GM21515 (cell line): ENCODE measurements at regions not wholly inside any gene's neighbourhood (a gene's known extent, or its start where the extent isn't known, plus 50 kb on each side); places are given as distances from the start of the nearest gene placed in this dataset.
"Not testable (repeated sequence)": the region's sequence is repeated elsewhere in the genome, so short reads cannot be mapped to it uniquely, and the experiment has no call there.

Experiments
- ATAC-seq: cut with Tn5 transposase; IDR thresholded peaks from one replicate; pipeline ENCODE4 v1.9.1; 2021; ENCODE audit not compliant: unreplicated experiment

GRCh38 chr9:90070931-90071660 is 466.3 kb downstream of the GADD45G start:
- no peak for ATAC-seq

DNA sequence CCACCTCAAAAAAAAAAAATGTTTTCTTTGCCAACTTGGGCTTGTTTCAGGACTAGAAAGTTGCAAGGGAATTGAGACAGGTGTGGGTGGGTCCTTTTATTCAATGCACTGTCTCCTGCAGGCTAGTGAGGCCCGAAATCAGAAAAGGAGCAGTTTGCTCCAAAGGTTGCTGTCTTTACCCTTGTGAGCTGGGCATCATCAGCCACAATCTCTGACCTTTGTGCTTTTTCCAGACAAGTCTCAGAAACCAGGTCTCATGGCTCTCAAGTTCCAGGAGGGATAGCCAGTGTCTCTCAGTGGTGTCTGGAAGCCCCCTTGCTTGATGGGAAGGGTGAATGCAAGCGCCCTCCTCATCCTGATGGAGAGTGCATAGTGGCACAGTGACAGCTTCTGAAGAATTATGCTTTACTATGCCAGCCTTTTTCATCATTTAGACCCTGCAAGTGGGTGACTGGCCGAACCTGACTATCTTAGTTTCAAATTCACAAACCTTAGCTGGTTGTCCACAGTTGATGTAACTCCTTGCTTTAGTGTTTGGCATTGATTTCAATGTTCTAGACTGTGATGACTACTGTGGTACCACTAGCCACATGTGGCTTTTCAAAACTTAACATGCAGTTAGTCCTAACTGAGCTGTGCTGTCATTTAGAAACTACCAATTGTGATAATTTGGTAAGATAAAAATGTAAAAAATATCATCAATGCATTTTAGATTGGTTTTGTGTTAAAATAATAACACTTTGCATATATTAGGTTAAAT is 468.6 kb downstream of the GADD45G start:
- no peak for ATAC-seq

GRCh38 chr9:90074316-90074962 is 469.6 kb downstream of the GADD45G start:
- ATAC-seq: no peak

GRCh38 chr9:90077598-90077997 is 472.8 kb downstream of the GADD45G start:
- ATAC-seq: not testable (repeated sequence)

GRCh38 chr9:90078988-90079421 is 474.2 kb downstream of the GADD45G start:
- ATAC-seq: no peak

DNA sequence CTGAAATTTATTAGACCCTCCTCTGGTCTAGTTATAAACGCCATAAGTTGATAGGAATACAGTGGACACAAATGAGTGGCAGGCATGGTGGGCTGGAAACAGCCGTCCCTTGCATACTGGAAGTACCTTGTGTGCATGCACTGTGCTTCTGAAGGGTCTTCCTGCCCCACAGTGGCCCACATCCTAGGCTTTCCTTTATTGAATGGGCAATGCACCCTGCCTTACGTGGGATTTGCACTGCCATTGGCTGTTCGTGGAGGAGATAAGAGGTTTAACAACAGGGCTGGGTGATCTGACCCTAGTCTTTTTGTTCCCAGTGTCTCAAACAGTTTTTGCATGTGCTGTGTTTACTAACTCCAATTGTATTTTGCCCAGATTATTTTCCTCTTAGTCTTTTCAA is 480.8 kb downstream of the GADD45G start:
- ATAC-seq: no peak

GRCh38 chr9:90086101-90086511 is 481.3 kb downstream of the GADD45G start:
- no peak for ATAC-seq

DNA sequence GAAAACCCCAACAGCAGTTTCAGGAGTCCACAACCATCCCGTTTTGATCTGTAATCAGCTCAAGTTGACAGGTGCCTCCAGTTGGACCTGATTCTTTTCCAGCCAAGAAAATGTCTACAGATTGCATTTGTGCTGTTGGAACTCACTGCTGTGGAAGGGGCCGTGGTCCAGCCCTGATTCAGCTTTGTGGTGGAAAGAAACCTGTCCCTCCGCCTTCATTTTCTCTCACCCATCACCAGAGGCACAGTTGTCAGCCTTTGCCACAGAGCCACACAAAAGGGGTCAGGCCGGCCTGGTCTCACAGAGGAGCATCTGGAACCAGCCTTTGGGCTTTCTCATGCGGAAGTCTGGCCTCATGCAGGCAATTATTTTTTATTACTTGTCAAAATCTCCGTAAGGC is 483.6 kb downstream of the GADD45G start:
- ATAC-seq: no peak

- no peak for ATAC-seq
Observed at GRCh38 chr9:90088856-90089255, 484.0 kb downstream of the GADD45G start.

DNA sequence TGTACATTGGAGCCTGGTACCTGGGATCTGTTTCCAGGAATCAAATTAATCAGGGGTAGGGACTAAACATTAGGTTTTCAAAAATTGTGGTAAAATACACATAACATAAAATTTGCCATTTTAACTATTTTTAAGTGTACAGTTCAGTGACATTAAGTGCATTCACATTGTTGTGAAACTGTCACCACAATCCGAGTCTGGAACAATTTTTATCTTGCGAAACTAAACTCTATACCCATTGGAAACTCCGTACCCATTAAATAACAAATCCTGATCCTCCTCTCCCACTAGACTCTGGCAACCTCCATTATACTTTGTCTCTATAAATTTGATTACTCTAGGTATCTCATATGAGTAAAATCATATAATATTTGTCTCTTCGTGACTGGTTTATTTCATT is 486.2 kb downstream of the GADD45G start:
- ATAC-seq: no peak

GRCh38 chr9:90092508-90092907 is 487.7 kb downstream of the GADD45G start:
- no peak for ATAC-seq

DNA sequence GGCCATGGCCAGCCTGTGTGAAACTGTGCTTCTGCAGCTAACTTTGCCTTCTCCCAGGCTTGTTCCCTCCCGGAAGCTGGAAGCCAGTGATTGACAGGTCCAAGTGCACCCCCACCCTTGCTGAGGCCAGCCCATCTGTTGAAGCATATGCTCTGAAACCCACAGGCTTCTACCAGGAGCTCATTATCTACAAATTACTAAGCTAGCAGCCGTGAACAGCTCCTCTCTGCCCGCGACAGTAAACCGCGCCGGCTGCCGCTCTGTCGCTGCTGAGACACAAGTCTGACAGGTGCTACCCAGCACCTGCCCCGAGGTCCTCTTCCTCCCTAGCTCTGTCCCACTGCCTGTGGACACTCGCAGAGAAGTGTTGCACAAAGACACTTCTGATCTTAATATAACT is 490.9 kb downstream of the GADD45G start:
- no peak for ATAC-seq

GRCh38 chr9:90097237-90097636 is 492.4 kb downstream of the GADD45G start:
- ATAC-seq: no peak

- no peak for ATAC-seq
Observed at GRCh38 chr9:90098408-90098807, 493.6 kb downstream of the GADD45G start.

- no peak for ATAC-seq
Observed at GRCh38 chr9:90099262-90099963, 494.6 kb downstream of the GADD45G start.

DNA sequence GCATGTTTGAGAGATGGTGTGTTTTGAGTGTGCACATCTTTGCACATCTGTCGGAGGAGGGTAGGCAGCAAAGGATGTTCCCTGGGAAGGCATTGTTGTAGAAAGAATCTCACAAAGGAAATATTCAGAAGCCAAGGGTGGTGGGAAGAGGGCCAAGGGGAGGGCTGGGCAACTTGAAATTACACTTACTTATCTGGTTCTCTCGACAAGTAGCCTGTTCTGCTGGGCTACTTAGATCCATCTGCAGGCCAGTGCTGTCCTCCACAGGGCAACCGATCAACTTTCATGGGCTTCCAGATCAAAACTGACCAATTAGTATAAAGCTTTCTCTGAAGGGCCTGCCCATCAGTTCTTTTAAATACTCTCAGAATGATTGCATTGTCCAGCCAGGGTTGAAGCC is 495.2 kb downstream of the GADD45G start:
- no peak for ATAC-seq

DNA sequence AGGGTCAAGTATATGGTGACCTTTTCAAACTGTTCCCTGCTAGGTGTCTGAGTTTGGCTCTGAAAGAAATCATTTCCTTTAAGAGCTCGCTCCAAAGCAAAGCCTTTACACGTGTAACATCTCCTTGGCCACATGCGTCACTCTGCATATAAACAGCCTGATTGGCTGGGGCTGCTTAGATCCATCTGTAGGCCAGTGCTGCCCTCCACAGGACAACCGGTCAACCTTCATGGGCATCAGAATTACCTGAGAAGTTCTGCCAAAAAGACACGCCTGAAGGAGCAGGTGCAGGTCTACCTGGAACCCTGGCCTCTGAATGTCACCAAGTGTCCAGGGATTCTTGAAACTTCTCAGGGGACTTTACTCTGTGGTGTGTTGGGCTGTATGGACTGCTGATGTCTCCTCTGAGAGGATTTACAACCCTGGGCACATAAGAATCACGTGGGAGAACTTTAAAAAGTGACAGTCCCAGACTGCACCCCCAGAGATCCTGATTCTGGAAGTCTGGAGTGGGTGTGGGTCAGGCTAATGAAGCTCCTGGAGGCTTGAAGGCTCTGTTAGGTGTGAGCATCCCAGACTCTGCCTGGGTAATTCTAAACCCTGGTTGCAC is 497.6 kb downstream of the GADD45G start:
- peak; percentile 88 for ATAC-seq

DNA sequence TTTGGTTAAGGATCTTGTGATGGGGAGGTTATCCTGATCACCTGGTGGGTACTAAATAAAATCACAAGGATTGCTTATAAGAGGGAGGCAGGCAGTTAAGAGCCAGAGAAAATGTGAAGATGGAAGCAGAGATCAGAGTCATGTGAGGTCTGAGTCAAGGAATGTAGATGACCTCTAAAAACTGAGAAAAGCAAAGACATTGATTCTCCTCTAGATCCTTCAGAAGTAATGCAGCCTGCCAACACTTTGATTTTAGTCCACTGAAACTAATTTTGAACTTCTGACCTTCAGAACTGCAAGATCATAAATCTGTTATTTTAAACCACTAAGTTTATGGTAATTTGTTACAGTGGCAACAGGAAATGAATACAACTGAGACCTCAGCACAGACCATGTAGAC is 499.0 kb downstream of the GADD45G start:
- ATAC-seq: no peak

GRCh38 chr9:90105773-90106172 is 501.0 kb downstream of the GADD45G start:
- ATAC-seq: no peak

GRCh38 chr9:90107040-90107725 is 502.4 kb downstream of the GADD45G start:
- no peak for ATAC-seq
